HG03520 (cell line): ENCODE measurements at regions not wholly inside any gene's neighbourhood (a gene's known extent, or its start where the extent isn't known, plus 50 kb on each side); places are given as distances from the start of the nearest gene placed in this dataset.

ENCODE experiments used
- ATAC-seq: cut with Tn5 transposase; IDR thresholded peaks from one replicate; pipeline ENCODE4 v1.9.1; 2021; ENCODE audit warnings: mild to moderate bottlenecking, moderate library complexity; ENCODE audit not compliant: unreplicated experiment

- no peak for ATAC-seq
Measured at GRCh38 chr1:199665371-199665770, 362.1 kb upstream of the NR5A2 start.

GRCh38 chr1:199667089-199667488 lies 360.4 kb upstream of the NR5A2 start:
- no peak for ATAC-seq

- ATAC-seq = no peak
Measured at GRCh38 chr1:199669916-199670315, 357.6 kb upstream of the NR5A2 start.

GRCh38 chr1:199671684-199672083 lies 355.8 kb upstream of the NR5A2 start:
- no peak for ATAC-seq

GRCh38 chr1:199675937-199676336 lies 351.6 kb upstream of the NR5A2 start:
- ATAC-seq = no peak

GRCh38 chr1:199678771-199679170 lies 348.7 kb upstream of the NR5A2 start:
- ATAC-seq = no peak

GRCh38 chr1:199682081-199682480 lies 345.4 kb upstream of the NR5A2 start:
- no peak for ATAC-seq

GRCh38 chr1:199684686-199685273 lies 342.7 kb upstream of the NR5A2 start:
- peak; percentile 95 for ATAC-seq

- no peak for ATAC-seq
Measured at GRCh38 chr1:199685369-199685768, 342.1 kb upstream of the NR5A2 start.

- no peak for ATAC-seq
Measured at GRCh38 chr1:199687321-199687720, 340.2 kb upstream of the NR5A2 start.

- no peak for ATAC-seq
Measured at GRCh38 chr1:199688133-199688676, 339.3 kb upstream of the NR5A2 start.

- ATAC-seq = no peak
Measured at GRCh38 chr1:199688774-199689173, 338.7 kb upstream of the NR5A2 start.

- no peak for ATAC-seq
Measured at GRCh38 chr1:199690496-199690895, 337.0 kb upstream of the NR5A2 start.

- no peak for ATAC-seq
Measured at GRCh38 chr1:199691540-199691939, 336.0 kb upstream of the NR5A2 start.

GRCh38 chr1:199693724-199694123 lies 333.8 kb upstream of the NR5A2 start:
- ATAC-seq = no peak

- ATAC-seq = no peak
Measured at GRCh38 chr1:199696225-199696624, 331.3 kb upstream of the NR5A2 start.

GRCh38 chr1:199698222-199698621 lies 329.3 kb upstream of the NR5A2 start:
- ATAC-seq = no peak

- ATAC-seq = no peak
Measured at GRCh38 chr1:199700551-199700950, 327.0 kb upstream of the NR5A2 start.

- ATAC-seq = no peak
Measured at GRCh38 chr1:199701726-199702125, 325.8 kb upstream of the NR5A2 start.

- no peak for ATAC-seq
Measured at GRCh38 chr1:199704231-199704630, 323.3 kb upstream of the NR5A2 start.

- ATAC-seq = no peak
Measured at GRCh38 chr1:199705825-199706224, 321.7 kb upstream of the NR5A2 start.

- ATAC-seq = no peak
Measured at GRCh38 chr1:199706826-199707606, 320.5 kb upstream of the NR5A2 start.
